KMS-11 (cell line): ENCODE measurements at regions not wholly inside any gene's neighbourhood (a gene's known extent, or its start where the extent isn't known, plus 50 kb on each side); places are given as distances from the start of the nearest gene placed in this dataset.

ENCODE experiments used
- H2AFZ ChIP-seq: fragments of 200-600 bp; sonication (generic); 2 replicates; pipeline ENCODE4 v1.6.1; 2016; ENCODE audit warnings: antibody characterized with exemption, mixed run types, low read depth
- H3K27ac ChIP-seq: fragments of 200-600 bp; sonication (generic); 2 replicates; pipeline ENCODE4 v1.6.1; 2016; ENCODE audit warnings: mild to moderate bottlenecking, mixed run types
- H3K27me3 ChIP-seq: fragments of 200-600 bp; sonication (generic); 2 replicates; pipeline ENCODE4 v1.6.1; 2017; ENCODE audit warnings: mild to moderate bottlenecking, low read depth, mixed run types, moderate library complexity; ENCODE audit not compliant: insufficient read depth
- H3K36me3 ChIP-seq: fragments of 200-600 bp; sonication (generic); 2 replicates; pipeline ENCODE4 v1.6.1; 2017; ENCODE audit warnings: mild to moderate bottlenecking, mixed run types; ENCODE audit not compliant: insufficient read depth
- H3K4me1 ChIP-seq: fragments of 200-600 bp; sonication (generic); 2 replicates; pipeline ENCODE4 v1.6.1; 2016; ENCODE audit warnings: mild to moderate bottlenecking, low read depth, mixed run types; ENCODE audit not compliant: poor library complexity, severe bottlenecking
- H3K4me2 ChIP-seq: fragments of 200-600 bp; sonication (generic); 2 replicates; pipeline ENCODE4 v1.7.0; 2016; ENCODE audit warnings: mild to moderate bottlenecking, mixed run types
- H3K4me3 ChIP-seq: fragments of 200-600 bp; sonication (generic); IDR thresholded peaks from 2 replicates; pipeline ENCODE4 v1.6.1; 2017; ENCODE audit warnings: low read depth, low read length, mixed read lengths; ENCODE audit not compliant: insufficient read depth
- H3K79me2 ChIP-seq: fragments of 200-600 bp; sonication (generic); 2 replicates; pipeline ENCODE4 v1.6.1; 2016; ENCODE audit warnings: low read depth, mixed run types; ENCODE audit not compliant: insufficient read depth
- H3K9ac ChIP-seq: fragments of 200-600 bp; sonication (generic); 2 replicates; pipeline ENCODE4 v1.6.1; 2016; ENCODE audit warnings: mild to moderate bottlenecking, mixed run types
- H4K20me1 ChIP-seq: fragments of 200-600 bp; sonication (generic); 2 replicates; pipeline ENCODE4 v1.6.1; 2016; ENCODE audit warnings: mild to moderate bottlenecking, mixed run types; ENCODE audit not compliant: insufficient read depth
- CTCF ChIP-seq: fragments of 200-600 bp; sonication (generic); conservative IDR thresholded peaks from 2 replicates; pipeline ENCODE4 v1.6.1; 2017; ENCODE audit warnings: low read depth, mild to moderate bottlenecking, antibody characterized with exemption, low read length, moderate library complexity, mixed read lengths

GRCh38 chr9:110143950-110144545 lies 63.9 kb downstream of the C9orf152 start:
- peak; percentile 30; the same call in 1 of the 2 replicates for TF ChIP-seq CTCF
- peak overlapping the region; percentile 52; the same call in 1 of the 2 replicates for H3K9ac ChIP-seq
- peak overlapping the region; percentile 87 for H3K27ac ChIP-seq
- H3K4me3 ChIP-seq: no peak overlapping the region
- H3K36me3 ChIP-seq: no peaks in the 10 kb centered on the region
- no peak overlapping the region for H2AFZ ChIP-seq
- peak overlapping the region; percentile 91 for H3K4me2 ChIP-seq
- H3K4me1 ChIP-seq: peaks cover 98% of the 10 kb centered on the region
- no peaks in the 10 kb centered on the region for H3K27me3 ChIP-seq
- H4K20me1 ChIP-seq: no peaks in the 10 kb centered on the region
- H3K79me2 ChIP-seq: peaks cover 90% of the 10 kb centered on the region

GRCh38 chr9:110146373-110146772 lies 61.6 kb downstream of the C9orf152 start:
- Histone ChIP-seq H3K4me1 (peaks cover 98% of the 10 kb centered on the region), H3K36me3 (no peaks in the 10 kb centered on the region), H3K27me3 (no peaks in the 10 kb centered on the region), H3K4me3 (no peak overlapping the region), H3K9ac (no peak overlapping the region), H3K4me2 (peak overlapping the region; percentile 21; the same call in 1 of the 2 replicates), H4K20me1 (no peaks in the 10 kb centered on the region), H3K79me2 (peaks cover 90% of the 10 kb centered on the region), H2AFZ (no peak overlapping the region), H3K27ac (peak overlapping the region; percentile 7; the same call in 1 of the 2 replicates)
- no peak for TF ChIP-seq CTCF

GRCh38 chr9:110148384-110148783 lies 59.6 kb downstream of the C9orf152 start:
- H3K4me1 ChIP-seq: peaks cover 98% of the 10 kb centered on the region

GRCh38 chr9:110148891-110149290 lies 59.1 kb downstream of the C9orf152 start:
- Histone ChIP-seq H3K79me2 (peaks cover 98% of the 10 kb centered on the region), H3K9ac (peak overlapping the region; percentile 30; the same call in 1 of the 2 replicates), H3K4me1 (peaks cover 100% of the 10 kb centered on the region), H3K4me3 (no peak overlapping the region), H3K4me2 (peak overlapping the region; percentile 88), H4K20me1 (no peaks in the 10 kb centered on the region), H3K27ac (peak overlapping the region; percentile 67), H3K27me3 (no peaks in the 10 kb centered on the region), H3K36me3 (no peaks in the 10 kb centered on the region), H2AFZ (no peak overlapping the region)
- no peak for TF ChIP-seq CTCF

More at GRCh38 chr9:110148384-110148783, 59.6 kb downstream of the C9orf152 start:
- Histone ChIP-seq H3K36me3 (no peaks in the 10 kb centered on the region), H3K4me2 (peak overlapping the region; percentile 88), H3K79me2 (peaks cover 96% of the 10 kb centered on the region), H3K27me3 (no peaks in the 10 kb centered on the region), H4K20me1 (no peaks in the 10 kb centered on the region), H3K9ac (peak overlapping the region; percentile 30; the same call in 1 of the 2 replicates), H2AFZ (no peak overlapping the region), H3K27ac (peak overlapping the region; percentile 67), H3K4me3 (no peak overlapping the region)
- no peak for TF ChIP-seq CTCF
